H9 (cell line): ENCODE measurements at regions not wholly inside any gene's neighbourhood (a gene's known extent, or its start where the extent isn't known, plus 50 kb on each side); places are given as distances from the start of the nearest gene placed in this dataset.

Source experiments
- DNase-seq: peaks from one replicate; pipeline ENCODE4 v3.0.0-alpha.2; 2017
- H2AFZ ChIP-seq: one replicate; pipeline ENCODE4 v1.6.1; 2013; ENCODE audit warnings: mild to moderate bottlenecking, low read length, control low read depth, moderate library complexity
- H2AK5ac ChIP-seq: 2 replicates; pipeline ENCODE4 v1.6.1; 2013; ENCODE audit warnings: low read length, control low read depth, mixed read lengths; ENCODE audit not compliant: insufficient read length
- H2BK120ac ChIP-seq: one replicate; pipeline ENCODE4 v1.6.1; 2013; ENCODE audit warnings: low read depth, mild to moderate bottlenecking, low read length, control low read depth, inconsistent platforms; ENCODE audit not compliant: poor library complexity, severe bottlenecking
- H2BK12ac ChIP-seq: 2 replicates; pipeline ENCODE4 v1.6.1; 2013; ENCODE audit warnings: low read length, control low read depth, mixed read lengths, low read depth; ENCODE audit not compliant: insufficient read length
- H2BK15ac ChIP-seq: 2 replicates; pipeline ENCODE4 v1.6.1; 2013; ENCODE audit warnings: low read depth, low read length, control low read depth
- H2BK20ac ChIP-seq: one replicate; pipeline ENCODE4 v1.6.1; 2013; ENCODE audit warnings: low read depth, mild to moderate bottlenecking, low read length, control low read depth, inconsistent platforms; ENCODE audit not compliant: poor library complexity, severe bottlenecking
- H2BK5ac ChIP-seq: 2 replicates; pipeline ENCODE4 v1.6.1; 2013; ENCODE audit warnings: low read length, control low read depth, mixed read lengths; ENCODE audit not compliant: insufficient read length
- H3K14ac ChIP-seq: 2 replicates; pipeline ENCODE4 v1.6.1; 2013; ENCODE audit warnings: low read length, control low read depth; ENCODE audit not compliant: insufficient read depth
- H3K18ac ChIP-seq: 2 replicates; pipeline ENCODE4 v1.6.1; 2013; ENCODE audit warnings: low read depth, mild to moderate bottlenecking, mixed read lengths, low read length, control low read depth; ENCODE audit not compliant: insufficient read length
- H3K23ac ChIP-seq: 2 replicates; pipeline ENCODE4 v1.6.1; 2013; ENCODE audit warnings: low read length, control low read depth, mixed read lengths, low read depth; ENCODE audit not compliant: insufficient read length
- H3K23me2 ChIP-seq: 2 replicates; pipeline ENCODE4 v1.6.1; 2013; ENCODE audit warnings: low read depth, mild to moderate bottlenecking, mixed read lengths, low read length, control low read depth; ENCODE audit not compliant: insufficient read length, poor library complexity, severe bottlenecking
- H3K27ac ChIP-seq: 2 replicates; pipeline ENCODE4 v1.5.1; 2013; ENCODE audit warnings: low read length, control low read depth, mixed read lengths, low read depth; ENCODE audit not compliant: insufficient read length
- H3K27me3 ChIP-seq: 2 replicates; pipeline ENCODE4 v1.6.1; 2013; ENCODE audit warnings: low read length, control low read depth, inconsistent platforms; ENCODE audit not compliant: insufficient read depth
- H3K4ac ChIP-seq: 2 replicates; pipeline ENCODE4 v1.6.1; 2013; ENCODE audit warnings: low read depth, mild to moderate bottlenecking, control low read depth, inconsistent platforms, low read length, moderate library complexity
- H3K4me1 ChIP-seq: 2 replicates; pipeline ENCODE4 v1.6.1; 2013; ENCODE audit warnings: low read length, control low read depth, inconsistent platforms; ENCODE audit not compliant: insufficient read depth
- H3K4me2 ChIP-seq: 2 replicates; pipeline ENCODE4 v1.6.1; 2013; ENCODE audit warnings: low read length, control low read depth, mixed read lengths; ENCODE audit not compliant: insufficient read length, insufficient read depth
- H3K56ac ChIP-seq: 2 replicates; pipeline ENCODE4 v1.6.1; 2013; ENCODE audit warnings: low read depth, mild to moderate bottlenecking, mixed read lengths, low read length, control low read depth; ENCODE audit not compliant: insufficient read length
- H3K79me1 ChIP-seq: 2 replicates; pipeline ENCODE4 v1.6.1; 2013; ENCODE audit warnings: low read depth, mild to moderate bottlenecking, moderate library complexity, low read length, control low read depth, inconsistent platforms; ENCODE audit not compliant: insufficient read depth, poor library complexity, severe bottlenecking
- H3K79me2 ChIP-seq: 2 replicates; pipeline ENCODE4 v1.6.1; 2013; ENCODE audit warnings: low read length, control low read depth, inconsistent platforms; ENCODE audit not compliant: insufficient read depth
- H3K9ac ChIP-seq: 2 replicates; pipeline ENCODE4 v1.6.1; 2013; ENCODE audit warnings: low read length, control low read depth, mixed read lengths; ENCODE audit not compliant: insufficient read length; ENCODE audit errors: extremely low read depth
- H3K9me3 ChIP-seq: one replicate; pipeline ENCODE4 v1.6.1; 2013; ENCODE audit warnings: low read depth, low read length, inconsistent platforms; ENCODE audit not compliant: control insufficient read depth
- H3T11ph ChIP-seq: one replicate; pipeline ENCODE4 v1.6.1; 2013; ENCODE audit warnings: mild to moderate bottlenecking, low read length, control low read depth, inconsistent platforms
- H4K20me1 ChIP-seq: one replicate; pipeline ENCODE4 v1.6.1; 2013; ENCODE audit not compliant: control insufficient read depth, insufficient read length, insufficient read depth
- H4K5ac ChIP-seq: 2 replicates; pipeline ENCODE4 v1.6.1; 2013; ENCODE audit warnings: low read depth, mild to moderate bottlenecking, mixed read lengths, low read length, control low read depth; ENCODE audit not compliant: insufficient read length
- H4K8ac ChIP-seq: replicated peaks from 2 replicates; pipeline ENCODE4 v1.6.1; 2013; ENCODE audit warnings: low read length, control low read depth, mixed read lengths, low read depth; ENCODE audit not compliant: insufficient read length
- H4K91ac ChIP-seq: 2 replicates; pipeline ENCODE4 v1.6.1; 2013; ENCODE audit warnings: low read depth, mild to moderate bottlenecking, moderate library complexity, mixed read lengths, low read length, control low read depth; ENCODE audit not compliant: insufficient read length
- H3K27ac Mint-ChIP-seq, 3 experiments: 2 replicates in 2 of 3; 3 replicates in 1 of 3; pipeline ENCODE4 v1.8.0; 2020 to 2021; ENCODE audit warnings: mixed read lengths in 3 of 3, mild to moderate bottlenecking in 1 of 3, moderate library complexity in 1 of 3
- H3K27me3 Mint-ChIP-seq: 2 replicates; pipeline ENCODE4 v1.8.0; 2021; ENCODE audit warnings: low read depth, mild to moderate bottlenecking, moderate library complexity, mixed read lengths
- H3K36me3 Mint-ChIP-seq, 3 experiments: 2 replicates in 2 of 3; 3 replicates in 1 of 3; pipeline ENCODE4 v1.8.0; 2020 to 2021; ENCODE audit warnings: low read depth in 3 of 3, mixed read lengths in 3 of 3; ENCODE audit not compliant: insufficient read depth in 1 of 3
- H3K4me1 Mint-ChIP-seq, 2 experiments: 2 replicates each; pipeline ENCODE4 v1.8.0; 2020; ENCODE audit warnings: mixed read lengths in 2 of 2
- H3K4me3 Mint-ChIP-seq, 2 experiments: 2 replicates in 1 of 2; 3 replicates in 1 of 2; pipeline ENCODE4 v1.8.0; 2020 to 2021; ENCODE audit warnings: mild to moderate bottlenecking in 2 of 2, mixed read lengths in 2 of 2, moderate library complexity in 1 of 2
- H3K9me3 Mint-ChIP-seq, 2 experiments: 2 replicates in 1 of 2; 3 replicates in 1 of 2; pipeline ENCODE4 v1.8.0; 2020; ENCODE audit warnings: mild to moderate bottlenecking in 2 of 2, mixed read lengths in 2 of 2, moderate library complexity in 1 of 2
- CTCF ChIP-seq: fragments of 200-600 bp; sonication (generic); conservative IDR thresholded peaks from 3 replicates; pipeline ENCODE4 v1.8.0; 2021; ENCODE audit warnings: antibody characterized with exemption, mild to moderate bottlenecking
- WGBS: extraction: QIAGEN DNeasy Blood & Tissue Kit; methylation state at CpG from one replicate; pipeline ENCODE4 v1.1.7; 2013; ENCODE audit warnings: missing lambda C conversion rate, low lambda C conversion rate, mixed read lengths; ENCODE audit not compliant: insufficient read length; ENCODE audit errors: extremely low coverage; 5-methylcytosine and 5-hydroxymethylcytosine counted together

GRCh38 chr3:13141991-13142412 is 68.8 kb upstream of the IQSEC1 start:
- peaks cover 3% of the 10 kb centered on the region for H3K23me2 ChIP-seq
- H3K18ac ChIP-seq, result no peak overlapping the region
- no peaks in the 10 kb centered on the region for H3K79me2 ChIP-seq
- no peaks in the 10 kb centered on the region for H3K9me3 ChIP-seq
- H2BK15ac ChIP-seq, result no peak overlapping the region
- no peak for TF ChIP-seq CTCF
- H3K4me1 ChIP-seq, result no peaks in the 10 kb centered on the region; the same call in 1 of the 2 replicates
- no peak overlapping the region for H4K91ac ChIP-seq
- H3K27me3 Mint-ChIP-seq, result peaks cover 3% of the 10 kb centered on the region
- no peak overlapping the region for H2BK20ac ChIP-seq
- DNase-seq, result peak; percentile 74
- no peak overlapping the region for H4K5ac ChIP-seq
- H3K4ac ChIP-seq, result no peak overlapping the region
- H3T11ph ChIP-seq, result no peak overlapping the region
- H2BK12ac ChIP-seq, result no peak overlapping the region
- no peak overlapping the region for H4K8ac ChIP-seq
- H4K20me1 ChIP-seq, result no peaks in the 10 kb centered on the region
- H3K4me2 ChIP-seq, result no peak overlapping the region
- no peaks in the 10 kb centered on the region for H3K9me3 Mint-ChIP-seq
- no peaks in the 10 kb centered on the region for H3K79me1 ChIP-seq
- H3K36me3 Mint-ChIP-seq, result no peaks in the 10 kb centered on the region; a peak in 1 of 7 replicates
- no peak overlapping the region for H2BK5ac ChIP-seq
- no peak overlapping the region for H2BK120ac ChIP-seq
- H3K27me3 ChIP-seq, result no peaks in the 10 kb centered on the region
- no peak overlapping the region for H3K14ac ChIP-seq
- H3K23ac ChIP-seq, result no peak overlapping the region
- WGBS, result no CpG with 5 or more reads among the region's 8 CpGs
- H3K9ac ChIP-seq, result no peak overlapping the region
- no peak overlapping the region for H3K4me3 Mint-ChIP-seq
- no peak overlapping the region for H2AK5ac ChIP-seq
- no peak overlapping the region for H3K56ac ChIP-seq
- H3K27ac ChIP-seq, result no peak overlapping the region
- peaks cover 3 to 4% of the 10 kb centered on the region in 2 experiments; a peak in 3 of 4 replicates for H3K4me1 Mint-ChIP-seq
- H3K27ac Mint-ChIP-seq, result no peak overlapping the region
- H2AFZ ChIP-seq, result no peak overlapping the region
